Panc1 (cell line): ENCODE measurements at regions not wholly inside any gene's neighbourhood (a gene's known extent, or its start where the extent isn't known, plus 50 kb on each side); places are given as distances from the start of the nearest gene placed in this dataset.

Source experiments
- ATAC-seq: fragments of 200-7000 bp; cut with Tn5 transposase; 2 replicates; pipeline ENCODE4 v1.9.1; 2020; ENCODE audit warnings: mild to moderate bottlenecking, moderate library complexity
- BruUV-seq: library from RNA; stranded (reverse); fragments of 400-500 nt; replicated peaks from 2 replicates; lab custom pipeline; 2021; lab: Mats Ljungman, UMichigan
- CTCF ChIA-PET: fragments of 300-600 bp; sonication (Branson Sonifier 250); formaldehyde crosslinking; loops from one replicate; lab custom pipeline; 2022; ENCODE audit warnings: antibody characterized with exemption; lab: Charles Lee
- POLR2A ChIA-PET: fragments of 300-600 bp; sonication (Branson Sonifier 250); formaldehyde crosslinking; loops from one replicate; lab custom pipeline; 2022; ENCODE audit warnings: antibody characterized with exemption; lab: Charles Lee
- DNase-seq: peaks from one replicate; pipeline ENCODE4 v3.0.0-alpha.2; 2010; ENCODE audit warnings: low read depth, low spot score
- H3K27ac ChIP-seq: 2 replicates; pipeline ENCODE4 v1.5.1; 2011; ENCODE audit warnings: mild to moderate bottlenecking, low read length, inconsistent platforms
- H3K27me3 ChIP-seq: fragments of 200-500 bp; sonication (Bioruptor generic); 2 replicates; pipeline ENCODE4 v1.6.0; 2014; ENCODE audit warnings: low read length, inconsistent platforms; ENCODE audit not compliant: control insufficient read depth, insufficient read depth
- H3K36me3 ChIP-seq: fragments of 200-500 bp; sonication (Bioruptor generic); 2 replicates; pipeline ENCODE4 v1.5.1; 2014; ENCODE audit warnings: inconsistent platforms, mild to moderate bottlenecking, low read length, moderate library complexity; ENCODE audit not compliant: control insufficient read depth, insufficient read depth
- H3K4me1 ChIP-seq: 2 replicates; pipeline ENCODE4 v1.5.1; 2011; ENCODE audit warnings: inconsistent platforms, mild to moderate bottlenecking, low read length, moderate library complexity; ENCODE audit not compliant: control insufficient read depth, insufficient read depth
- H3K4me3 ChIP-seq, 2 experiments: 2 replicates each; pipeline ENCODE4 v1.5.1; 2011 to 2012; ENCODE audit warnings: low read depth in 2 of 2, low read length in 2 of 2, mild to moderate bottlenecking in 2 of 2, inconsistent platforms in 1 of 2, moderate library complexity in 1 of 2
- H3K9me3 ChIP-seq: fragments of 200-500 bp; sonication (Bioruptor generic); 2 replicates; pipeline ENCODE4 v1.5.1; 2014; ENCODE audit warnings: low read depth, mild to moderate bottlenecking, inconsistent platforms, low read length, moderate library complexity; ENCODE audit not compliant: control insufficient read depth, insufficient read depth
- CTCF ChIP-seq: fragments of 450-650 bp; IDR thresholded peaks from 2 replicates; pipeline ENCODE4 v1.5.1; 2017; ENCODE audit warnings: mild to moderate bottlenecking
- POLR2AphosphoS5 ChIP-seq: IDR thresholded peaks from 2 replicates; pipeline ENCODE4 v1.6.1; 2012; ENCODE audit warnings: mild to moderate bottlenecking, low read depth, low read length, moderate library complexity
- REST ChIP-seq, 2 experiments: IDR thresholded peaks; 2 replicates each; pipeline ENCODE4 v1.6.1; 2011 to 2012; ENCODE audit warnings: low read depth in 2 of 2, control low read depth in 1 of 2, low read length in 1 of 2, mild to moderate bottlenecking in 1 of 2, moderate library complexity in 1 of 2; ENCODE audit not compliant: insufficient read depth in 1 of 2
- SIN3A ChIP-seq: IDR thresholded peaks from 2 replicates; pipeline ENCODE4 v1.6.1; 2012; ENCODE audit warnings: low read depth, mild to moderate bottlenecking, low read length, moderate library complexity, borderline replicate concordance; ENCODE audit not compliant: insufficient read depth
- TCF7L2 ChIP-seq: IDR thresholded peaks from 2 replicates; pipeline ENCODE4 v1.6.1; 2011; ENCODE audit warnings: mild to moderate bottlenecking, low read depth, low read length, inconsistent platforms
- in situ Hi-C: cut with HindIII; loops from 2 replicates; pipeline ENCODE4 v1.10.0; 2016; ENCODE audit warnings: low sequenced_read_pairs, low pct_unique_long_range_greater_than_20kb
- intact Hi-C: fragments of 100-400 bp; cut with micrococcal nuclease; formaldehyde crosslinking; loops from one replicate; pipeline ENCODE4 v1.10.0; 2022; ENCODE audit not compliant: unreplicated experiment

DNA sequence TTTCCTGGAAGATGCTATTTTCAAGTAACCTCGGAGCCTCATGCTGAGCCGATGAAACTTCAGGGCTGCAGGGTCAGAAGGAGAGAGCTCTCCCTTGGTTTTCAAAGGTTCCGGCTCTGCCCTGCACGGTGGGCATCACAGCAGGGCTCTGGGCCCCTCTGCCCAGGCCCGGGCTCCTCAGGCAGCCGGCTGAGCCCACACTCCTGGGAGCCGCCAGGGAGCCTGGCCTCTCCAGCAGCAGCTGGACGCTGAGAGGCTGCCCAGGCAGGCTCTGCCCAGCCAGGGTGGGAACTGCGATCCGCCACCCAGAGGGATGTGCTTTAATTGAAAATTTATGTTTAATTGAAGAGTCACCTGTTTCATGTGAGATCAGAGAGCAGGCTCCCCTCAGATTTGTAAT is 97.5 kb upstream of the MGMT start:
- Histone ChIP-seq H3K27ac (no peak overlapping the region), H3K4me1 (no peaks in the 10 kb centered on the region), H3K27me3 (peaks cover 17% of the 10 kb centered on the region; the same call in 1 of the 2 replicates), H3K9me3 (no peaks in the 10 kb centered on the region), H3K36me3 (no peaks in the 10 kb centered on the region), H3K4me3 (no peak overlapping the region)
- ChIA-PET CTCF (no interaction called here), POLR2A (no interaction called here)
- TF ChIP-seq POLR2AphosphoS5 = no peak
- no peak for TF ChIP-seq SIN3A
- no peak for TF ChIP-seq TCF7L2
- BruUV-seq = no TSS peak
- intact Hi-C loops = no loop called here
- no peak for ATAC-seq
- no peak for DNase-seq
- in situ Hi-C loops = no loop called here

GRCh38 chr10:129371541-129371940 is 95.5 kb upstream of the MGMT start:
- POLR2A ChIA-PET = no interaction called here
- BruUV-seq = no TSS peak
- CTCF ChIA-PET = no interaction called here
- Histone ChIP-seq H3K36me3 (no peaks in the 10 kb centered on the region), H3K27ac (no peak overlapping the region), H3K4me3 (no peak overlapping the region), H3K4me1 (no peaks in the 10 kb centered on the region), H3K9me3 (no peaks in the 10 kb centered on the region), H3K27me3 (peaks cover 17% of the 10 kb centered on the region; the same call in 1 of the 2 replicates)
- intact Hi-C loops (no loop called here), in situ Hi-C loops (no loop called here)
- TF ChIP-seq REST (IDR thresholded peaks at IDR 0.05; ENCODE audit: insufficient read depth in 1 of 2, low read depth in 2 of 2, low read length in 1 of 2) (no peak), TCF7L2 (no peak), CTCF (no peak), POLR2AphosphoS5 (no peak), SIN3A (no peak)
- ATAC-seq (no peak), DNase-seq (no peak)

DNA sequence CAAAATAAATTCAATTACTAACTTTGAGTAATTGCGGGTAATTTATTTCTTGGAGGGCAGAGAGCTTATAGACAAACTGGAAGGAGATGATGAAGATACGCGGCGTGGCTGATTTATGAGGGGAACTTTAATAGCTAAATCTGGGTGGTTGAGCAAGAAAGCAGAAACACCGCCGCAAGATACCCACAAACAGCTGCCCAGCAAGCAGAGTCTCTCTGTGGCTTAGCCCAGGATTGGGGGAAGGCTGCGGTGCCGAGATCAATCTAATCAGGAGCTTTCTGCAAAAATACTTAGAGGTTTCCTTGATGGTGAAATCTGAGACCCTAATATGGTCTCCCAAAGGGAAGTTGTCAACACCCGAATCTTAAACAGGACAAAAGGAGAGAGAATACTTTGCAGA is 94.9 kb upstream of the MGMT start:
- Histone ChIP-seq H3K27me3 (peaks cover 15% of the 10 kb centered on the region; the same call in 1 of the 2 replicates), H3K4me3 (no peak overlapping the region), H3K9me3 (no peaks in the 10 kb centered on the region), H3K36me3 (no peaks in the 10 kb centered on the region), H3K4me1 (no peaks in the 10 kb centered on the region), H3K27ac (no peak overlapping the region)
- ChIA-PET CTCF (no interaction called here), POLR2A (no interaction called here)
- no peak for TF ChIP-seq SIN3A
- no peak for TF ChIP-seq REST (IDR thresholded peaks at IDR 0.05; ENCODE audit: insufficient read depth in 1 of 2, low read depth in 2 of 2, low read length in 1 of 2)
- TF ChIP-seq TCF7L2 = no peak
- TF ChIP-seq POLR2AphosphoS5 = no peak
- TF ChIP-seq CTCF = no peak
- in situ Hi-C loops (no loop called here), intact Hi-C loops (no loop called here)
- ATAC-seq (no peak), DNase-seq (no peak)
- BruUV-seq = no TSS peak
